HepG2 (cell line): ENCODE measurements at regions not wholly inside any gene's neighbourhood (a gene's known extent, or its start where the extent isn't known, plus 50 kb on each side); places are given as distances from the start of the nearest gene placed in this dataset.

Source experiments
- CENPT ChIP-seq: sonication (generic); formaldehyde crosslinking; IDR thresholded peaks from 2 replicates; pipeline ENCODE4 v1.8.0; 2022; ENCODE audit warnings: low read depth, mild to moderate bottlenecking, moderate library complexity, missing genetic modification reagents
- ETV5 ChIP-seq: IDR thresholded peaks from 2 replicates; pipeline ENCODE4 v1.6.1; 2018; ENCODE audit warnings: missing biosample characterization, missing genetic modification reagents, inconsistent platforms, borderline replicate concordance
- FLYWCH1 ChIP-seq: sonication (generic); formaldehyde crosslinking; IDR thresholded peaks from 2 replicates; pipeline ENCODE4 v1.8.1; 2023; ENCODE audit warnings: mild to moderate bottlenecking, missing genetic modification reagents
- GATAD2A ChIP-seq: IDR thresholded peaks from 2 replicates; pipeline ENCODE4 v1.6.1; 2016
- GZF1 ChIP-seq: sonication (generic); formaldehyde crosslinking; IDR thresholded peaks from 2 replicates; pipeline ENCODE4 v1.5.1; 2020; ENCODE audit warnings: mild to moderate bottlenecking, missing genetic modification reagents
- KDM4B ChIP-seq: sonication (generic); formaldehyde crosslinking; IDR thresholded peaks from 2 replicates; pipeline ENCODE4 v1.4.0; 2020; ENCODE audit warnings: missing genetic modification reagents
- MED1 ChIP-seq: sonication (generic); formaldehyde crosslinking; IDR thresholded peaks from 2 replicates; pipeline ENCODE4 v1.4.0; 2020; ENCODE audit warnings: missing genetic modification reagents
- PAF1 ChIP-seq: IDR thresholded peaks from 2 replicates; pipeline ENCODE4 v1.6.1; 2016; ENCODE audit warnings: missing genetic modification reagents, missing compliant biosample characterization
- POLR2A ChIP-seq, 2 experiments: IDR thresholded peaks; 2 replicates each; pipeline ENCODE4 v1.6.1; 2011; ENCODE audit warnings: low read depth in 2 of 2, low read length in 2 of 2, mild to moderate bottlenecking in 1 of 2, moderate library complexity in 1 of 2; ENCODE audit not compliant: insufficient read depth in 1 of 2
- RAD51 ChIP-seq: fragments of 450-650 bp; IDR thresholded peaks from 2 replicates; pipeline ENCODE4 v1.6.1; 2016; ENCODE audit warnings: borderline replicate concordance
- XRCC5 ChIP-seq: fragments of 200-400 bp; formaldehyde crosslinking; optimal IDR thresholded peaks from 2 replicates; pipeline ENCODE3; 2017; ENCODE audit warnings: mild to moderate bottlenecking, low read length
- YEATS2 ChIP-seq: sonication (generic); formaldehyde crosslinking; IDR thresholded peaks from 2 replicates; pipeline ENCODE4 v1.4.0; 2020; ENCODE audit warnings: missing genetic modification reagents, borderline replicate concordance
- ZBTB20 ChIP-seq: sonication (generic); formaldehyde crosslinking; IDR thresholded peaks from 2 replicates; pipeline ENCODE4 v1.8.1; 2023; ENCODE audit warnings: missing genetic modification reagents, low read depth, mild to moderate bottlenecking, borderline replicate concordance
- ZNF253 ChIP-seq: sonication (generic); formaldehyde crosslinking; IDR thresholded peaks from 2 replicates; pipeline ENCODE4 v1.8.0; 2022; ENCODE audit warnings: mild to moderate bottlenecking, missing genetic modification reagents, borderline replicate concordance
- ZNF264 ChIP-seq: sonication (generic); formaldehyde crosslinking; IDR thresholded peaks from 2 replicates; pipeline ENCODE4 v1.4.0; 2020; ENCODE audit warnings: missing genetic modification reagents
- ZNF30 ChIP-seq: sonication (generic); formaldehyde crosslinking; IDR thresholded peaks from 2 replicates; pipeline ENCODE4 v1.5.0; 2020; ENCODE audit warnings: mild to moderate bottlenecking, missing genetic modification reagents
- ZNF33B ChIP-seq: sonication (generic); formaldehyde crosslinking; IDR thresholded peaks from 2 replicates; pipeline ENCODE4 v1.5.1; 2020; ENCODE audit warnings: mild to moderate bottlenecking, missing genetic modification reagents
- ZNF557 ChIP-seq: sonication (generic); formaldehyde crosslinking; IDR thresholded peaks from 2 replicates; pipeline ENCODE4 v1.4.0; 2020; ENCODE audit warnings: missing genetic modification reagents
- ZNF563 ChIP-seq: sonication (generic); formaldehyde crosslinking; IDR thresholded peaks from 2 replicates; pipeline ENCODE4 v1.8.0; 2022; ENCODE audit warnings: mild to moderate bottlenecking, moderate library complexity, missing genetic modification reagents
- ZNF660 ChIP-seq: sonication (generic); formaldehyde crosslinking; IDR thresholded peaks from 2 replicates; pipeline ENCODE4 v1.5.1; 2020; ENCODE audit warnings: mild to moderate bottlenecking, low read depth, missing genetic modification reagents, borderline replicate concordance
- TF ChIP-seq, protein P1 (sequence below): sonication (generic); formaldehyde crosslinking; IDR thresholded peaks from 2 replicates; pipeline ENCODE4 v1.4.0; 2020; ENCODE audit warnings: missing genetic modification reagents, low read depth, mild to moderate bottlenecking, borderline replicate concordance
- TF ChIP-seq, protein P2 (sequence below): IDR thresholded peaks from 2 replicates; pipeline ENCODE4 v1.6.1; 2016; ENCODE audit warnings: low read depth, missing genetic modification reagents, missing compliant biosample characterization
- TF ChIP-seq, protein P3 (sequence below): sonication (generic); formaldehyde crosslinking; IDR thresholded peaks from 2 replicates; pipeline ENCODE4 v1.8.0; 2022; ENCODE audit warnings: mild to moderate bottlenecking, missing genetic modification reagents, borderline replicate concordance

DNA sequence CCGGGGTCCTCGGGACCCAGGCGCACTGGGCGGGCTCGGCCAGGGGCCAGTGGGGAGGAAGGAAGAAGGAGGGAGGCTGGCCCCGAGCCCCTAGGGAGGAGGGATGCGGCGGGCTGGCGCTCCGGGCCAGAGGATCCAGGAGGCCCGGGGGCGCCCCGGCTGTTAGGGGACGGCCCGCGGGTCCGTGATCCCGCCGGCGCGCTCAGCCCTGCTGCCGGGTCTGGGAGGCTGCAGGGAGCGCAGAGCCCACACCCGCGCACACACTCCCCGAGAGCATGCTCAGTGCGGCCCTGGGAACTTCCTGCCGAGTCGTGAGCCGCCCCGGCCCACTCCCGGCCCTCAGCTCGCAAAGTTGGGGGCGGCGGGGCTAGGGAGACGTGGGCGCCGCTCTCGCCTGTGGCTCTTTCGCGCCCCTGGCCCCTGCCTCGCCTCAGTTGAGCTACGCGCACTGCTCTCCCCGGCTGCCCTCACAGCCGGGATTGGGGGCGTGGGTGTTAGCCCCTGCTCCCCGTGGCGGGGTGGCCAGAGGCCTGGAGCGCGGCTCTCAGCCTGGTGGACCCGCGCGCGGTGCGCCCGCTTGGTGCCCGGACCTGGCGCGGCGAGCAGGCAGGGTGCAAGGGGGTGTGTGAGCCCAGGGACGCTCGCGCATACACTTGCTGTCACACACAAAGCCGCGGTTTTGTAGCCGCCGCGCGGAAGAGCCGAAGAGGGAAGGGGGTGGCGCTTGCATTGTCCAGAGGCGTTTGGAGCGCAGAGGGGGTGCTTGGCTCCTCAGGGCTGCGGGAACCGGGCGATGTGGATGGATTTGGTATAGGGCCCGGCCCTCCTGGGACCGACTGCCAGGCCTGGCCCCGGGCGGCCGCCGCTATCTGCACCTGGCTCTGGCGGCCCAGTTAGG is 132.9 kb upstream of the MGAT5 start (continued):
- TF ChIP-seq ZNF30 (CRISPR knock-in tag) (no peak; the same call in 1 of the 2 replicates), ZNF557 (CRISPR knock-in tag) (no peak), MED1 (CRISPR knock-in tag) (peak; percentile 42), ZBTB20 (CRISPR knock-in tag) (0 out of 2 replicates have a peak, but pooled peaks have one; percentile 50), ETV5 (CRISPR knock-in tag) (no peak; the same call in 1 of the 2 replicates), ZNF264 (CRISPR knock-in tag) (no peak), ZNF33B (0 out of 2 replicates have a peak, but pooled peaks have one; percentile 8), FLYWCH1 (CRISPR knock-in tag) (no peak), XRCC5 (no peak), ZNF253 (peak; percentile 70; the same call in 1 of the 2 replicates), KDM4B (CRISPR knock-in tag) (no peak; the same call in 1 of the 2 replicates), PAF1 (CRISPR knock-in tag) (no peak), GZF1 (CRISPR knock-in tag) (no peak), YEATS2 (CRISPR knock-in tag) (peak; percentile 70), GATAD2A (CRISPR knock-in tag) (peak; percentile 38; the same call in 1 of the 2 replicates), CENPT (peak; percentile 89), ZNF563 (CRISPR knock-in tag) (0 out of 2 replicates have a peak, but pooled peaks have one; percentile 15), RAD51 (no peak), ZNF660 (CRISPR knock-in tag) (no peak), POLR2A (IDR thresholded peaks at IDR 0.05; ENCODE audit: insufficient read depth in 1 of 2, low read depth in 2 of 2, low read length in 2 of 2) (peak in 1 of 2 experiments; percentile 60; a peak in 1 of 4 replicates)
- TF ChIP-seq, protein P1, sequence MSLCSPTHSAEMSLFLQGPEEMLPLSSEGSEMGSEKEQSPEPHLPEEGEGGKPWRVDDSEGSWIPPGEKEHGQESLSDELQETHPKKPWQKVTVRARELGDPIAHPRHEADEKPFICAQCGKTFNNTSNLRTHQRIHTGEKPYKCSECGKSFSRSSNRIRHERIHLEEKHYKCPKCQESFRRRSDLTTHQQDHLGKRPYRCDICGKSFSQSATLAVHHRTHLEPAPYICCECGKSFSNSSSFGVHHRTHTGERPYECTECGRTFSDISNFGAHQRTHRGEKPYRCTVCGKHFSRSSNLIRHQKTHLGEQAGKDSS (CRISPR knock-in tag) = peak; percentile 61; the same call in 1 of the 2 replicates
- TF ChIP-seq, protein P2, sequence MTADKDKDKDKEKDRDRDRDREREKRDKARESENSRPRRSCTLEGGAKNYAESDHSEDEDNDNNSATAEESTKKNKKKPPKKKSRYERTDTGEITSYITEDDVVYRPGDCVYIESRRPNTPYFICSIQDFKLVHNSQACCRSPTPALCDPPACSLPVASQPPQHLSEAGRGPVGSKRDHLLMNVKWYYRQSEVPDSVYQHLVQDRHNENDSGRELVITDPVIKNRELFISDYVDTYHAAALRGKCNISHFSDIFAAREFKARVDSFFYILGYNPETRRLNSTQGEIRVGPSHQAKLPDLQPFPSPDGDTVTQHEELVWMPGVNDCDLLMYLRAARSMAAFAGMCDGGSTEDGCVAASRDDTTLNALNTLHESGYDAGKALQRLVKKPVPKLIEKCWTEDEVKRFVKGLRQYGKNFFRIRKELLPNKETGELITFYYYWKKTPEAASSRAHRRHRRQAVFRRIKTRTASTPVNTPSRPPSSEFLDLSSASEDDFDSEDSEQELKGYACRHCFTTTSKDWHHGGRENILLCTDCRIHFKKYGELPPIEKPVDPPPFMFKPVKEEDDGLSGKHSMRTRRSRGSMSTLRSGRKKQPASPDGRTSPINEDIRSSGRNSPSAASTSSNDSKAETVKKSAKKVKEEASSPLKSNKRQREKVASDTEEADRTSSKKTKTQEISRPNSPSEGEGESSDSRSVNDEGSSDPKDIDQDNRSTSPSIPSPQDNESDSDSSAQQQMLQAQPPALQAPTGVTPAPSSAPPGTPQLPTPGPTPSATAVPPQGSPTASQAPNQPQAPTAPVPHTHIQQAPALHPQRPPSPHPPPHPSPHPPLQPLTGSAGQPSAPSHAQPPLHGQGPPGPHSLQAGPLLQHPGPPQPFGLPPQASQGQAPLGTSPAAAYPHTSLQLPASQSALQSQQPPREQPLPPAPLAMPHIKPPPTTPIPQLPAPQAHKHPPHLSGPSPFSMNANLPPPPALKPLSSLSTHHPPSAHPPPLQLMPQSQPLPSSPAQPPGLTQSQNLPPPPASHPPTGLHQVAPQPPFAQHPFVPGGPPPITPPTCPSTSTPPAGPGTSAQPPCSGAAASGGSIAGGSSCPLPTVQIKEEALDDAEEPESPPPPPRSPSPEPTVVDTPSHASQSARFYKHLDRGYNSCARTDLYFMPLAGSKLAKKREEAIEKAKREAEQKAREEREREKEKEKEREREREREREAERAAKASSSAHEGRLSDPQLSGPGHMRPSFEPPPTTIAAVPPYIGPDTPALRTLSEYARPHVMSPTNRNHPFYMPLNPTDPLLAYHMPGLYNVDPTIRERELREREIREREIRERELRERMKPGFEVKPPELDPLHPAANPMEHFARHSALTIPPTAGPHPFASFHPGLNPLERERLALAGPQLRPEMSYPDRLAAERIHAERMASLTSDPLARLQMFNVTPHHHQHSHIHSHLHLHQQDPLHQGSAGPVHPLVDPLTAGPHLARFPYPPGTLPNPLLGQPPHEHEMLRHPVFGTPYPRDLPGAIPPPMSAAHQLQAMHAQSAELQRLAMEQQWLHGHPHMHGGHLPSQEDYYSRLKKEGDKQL (CRISPR knock-in tag) = no peak
- TF ChIP-seq, protein P3, sequence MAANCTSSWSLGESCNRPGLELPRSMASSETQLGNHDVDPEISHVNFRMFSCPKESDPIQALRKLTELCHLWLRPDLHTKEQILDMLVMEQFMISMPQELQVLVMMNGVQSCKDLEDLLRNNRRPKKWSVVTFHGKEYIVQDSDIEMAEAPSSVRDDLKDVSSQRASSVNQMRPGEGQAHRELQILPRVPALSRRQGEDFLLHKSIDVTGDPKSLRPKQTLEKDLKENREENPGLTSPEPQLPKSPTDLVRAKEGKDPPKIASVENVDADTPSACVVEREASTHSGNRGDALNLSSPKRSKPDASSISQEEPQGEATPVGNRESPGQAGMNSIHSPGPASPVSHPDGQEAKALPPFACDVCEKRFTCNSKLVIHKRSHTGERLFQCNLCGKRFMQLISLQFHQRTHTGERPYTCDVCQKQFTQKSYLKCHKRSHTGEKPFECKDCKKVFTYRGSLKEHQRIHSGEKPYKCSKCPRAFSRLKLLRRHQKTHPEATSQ (CRISPR knock-in tag) = 0 out of 2 replicates have a peak, but pooled peaks have one; percentile 62
